Activated CD4-positive, alpha-beta T cell treated with anti-CD3 and anti-CD28 coated beads, Interleukin-2, amount 50 U/mL, for 4 hours (primary cell): ENCODE measurements at regions not wholly inside any gene's neighbourhood (a gene's known extent, or its start where the extent isn't known, plus 50 kb on each side); places are given as distances from the start of the nearest gene placed in this dataset.
A peak's percentile ranks its signal among the peaks of the same experiment; 100 is the strongest.

Experiments used
- DNase-seq, 2 experiments: peaks; one replicate each; pipeline ENCODE4 v3.0.0-alpha.2; 2020

- DNase-seq = no peak
Observed at GRCh38 chr16:11401161-11402050, 56.1 kb downstream of the RMI2 start.

GRCh38 chr16:11402051-11402744 is 56.9 kb downstream of the RMI2 start:
- no peak for DNase-seq

GRCh38 chr16:11402745-11403533 is 57.7 kb downstream of the RMI2 start:
- DNase-seq = no peak

DNA sequence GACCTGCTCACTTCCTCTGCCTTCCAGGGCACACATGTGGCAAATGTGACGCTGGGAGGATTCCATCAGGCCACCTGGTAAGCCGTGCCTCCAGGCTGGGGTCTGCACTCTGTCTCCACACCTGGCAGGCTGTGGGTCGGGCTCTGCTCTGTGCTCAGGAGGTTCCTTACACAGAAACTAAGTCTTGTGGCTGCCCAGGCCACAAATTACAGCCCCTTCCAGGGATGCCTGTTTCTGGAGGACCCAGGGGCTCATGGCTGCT is 58.2 kb downstream of the RMI2 start:
- DNase-seq = no peak

GRCh38 chr16:11403920-11404319 is 58.7 kb downstream of the RMI2 start:
- no peak for DNase-seq

- no peak for DNase-seq
Observed at GRCh38 chr16:11404603-11405002, 59.3 kb downstream of the RMI2 start.

DNA sequence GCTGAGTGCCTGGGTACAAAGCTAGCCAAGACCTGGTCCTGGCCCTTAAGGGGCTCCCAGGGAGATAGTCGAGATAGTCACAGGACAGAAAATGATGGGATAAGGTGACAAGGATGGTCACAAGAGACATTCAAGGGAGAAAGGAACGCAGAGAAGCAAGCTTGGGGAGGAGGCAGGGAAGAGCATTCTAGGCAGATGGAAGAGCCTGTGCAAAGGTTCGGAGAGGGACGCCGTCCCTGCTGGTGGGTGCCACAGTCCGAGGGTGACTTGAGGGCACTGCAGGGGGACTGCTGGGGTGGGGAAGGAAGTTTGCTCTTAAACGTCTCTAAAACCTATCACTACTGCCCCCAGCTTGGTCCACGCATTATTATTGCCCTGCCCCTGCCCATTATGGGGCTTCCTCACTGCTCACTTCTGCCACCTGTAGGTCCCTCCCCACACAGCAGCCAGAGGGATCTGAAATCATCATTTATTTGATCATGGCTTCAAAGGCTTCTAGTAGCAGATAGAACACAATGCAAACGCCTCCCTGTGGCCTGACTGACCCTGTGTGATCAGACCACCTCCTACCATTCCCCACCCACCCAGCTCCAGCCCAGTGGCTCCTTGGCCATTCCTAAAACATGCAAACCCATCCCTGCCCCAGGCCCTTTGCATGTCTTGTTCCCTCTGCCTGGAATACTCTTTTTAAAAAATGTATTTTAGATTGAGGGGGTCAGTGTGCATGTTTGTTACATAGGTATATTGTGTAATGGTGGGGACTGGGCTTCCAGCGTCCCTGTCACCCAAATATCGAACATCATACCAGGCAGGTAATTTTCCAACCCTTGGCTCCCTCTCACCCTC is 60.3 kb downstream of the RMI2 start:
- DNase-seq = peak; percentile 26 to 39

- no peak for DNase-seq
Observed at GRCh38 chr16:11406177-11406560, 60.9 kb downstream of the RMI2 start.

DNA sequence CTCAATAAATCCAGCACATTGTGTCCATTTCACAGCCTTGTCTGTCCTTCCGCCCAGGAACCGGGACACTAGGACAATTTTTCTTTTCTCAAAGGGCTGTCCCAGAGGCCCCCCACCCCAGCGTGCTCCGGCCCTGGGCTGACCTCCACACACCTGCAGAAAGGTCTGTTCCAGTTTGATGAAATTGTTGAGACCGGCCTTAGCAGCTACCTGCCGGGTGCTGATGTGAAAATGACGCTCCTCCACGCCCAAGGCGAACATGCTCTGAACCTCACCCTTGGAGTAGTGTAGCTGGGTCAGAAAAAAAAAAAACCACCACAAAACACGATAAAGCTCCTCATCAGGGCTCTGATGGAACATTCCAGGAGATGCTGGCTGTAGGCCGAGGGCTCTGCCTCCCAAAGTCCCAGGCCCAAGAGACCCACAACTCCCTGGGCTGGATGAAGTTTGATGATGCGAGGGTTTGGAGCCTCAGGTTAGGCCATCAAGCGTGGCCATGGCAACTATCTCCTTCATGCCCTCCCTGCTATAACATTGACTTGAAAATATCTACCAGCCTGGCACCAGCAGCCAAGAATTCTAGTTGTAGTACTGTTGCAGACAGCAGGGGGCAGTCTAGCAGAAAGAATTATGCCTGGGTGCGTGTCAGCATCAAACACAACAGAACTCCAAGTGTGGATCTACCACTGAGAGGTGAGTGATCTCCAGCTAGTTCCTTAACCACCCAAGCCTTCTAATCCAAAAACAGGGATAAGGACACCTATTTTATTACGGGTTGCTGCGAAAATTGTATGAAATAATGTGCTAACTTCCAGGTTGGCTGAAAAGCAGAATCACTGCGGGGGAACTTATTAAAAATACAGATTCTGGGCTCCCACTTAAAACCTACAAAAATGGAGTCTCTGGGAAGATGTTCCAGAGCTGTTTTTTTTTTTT is 62.1 kb downstream of the RMI2 start:
- DNase-seq = peak; percentile 49 to 51

- DNase-seq = no peak
Observed at GRCh38 chr16:11408216-11408615, 63.0 kb downstream of the RMI2 start.

GRCh38 chr16:11409398-11409797 is 64.1 kb downstream of the RMI2 start:
- no peak for DNase-seq

DNA sequence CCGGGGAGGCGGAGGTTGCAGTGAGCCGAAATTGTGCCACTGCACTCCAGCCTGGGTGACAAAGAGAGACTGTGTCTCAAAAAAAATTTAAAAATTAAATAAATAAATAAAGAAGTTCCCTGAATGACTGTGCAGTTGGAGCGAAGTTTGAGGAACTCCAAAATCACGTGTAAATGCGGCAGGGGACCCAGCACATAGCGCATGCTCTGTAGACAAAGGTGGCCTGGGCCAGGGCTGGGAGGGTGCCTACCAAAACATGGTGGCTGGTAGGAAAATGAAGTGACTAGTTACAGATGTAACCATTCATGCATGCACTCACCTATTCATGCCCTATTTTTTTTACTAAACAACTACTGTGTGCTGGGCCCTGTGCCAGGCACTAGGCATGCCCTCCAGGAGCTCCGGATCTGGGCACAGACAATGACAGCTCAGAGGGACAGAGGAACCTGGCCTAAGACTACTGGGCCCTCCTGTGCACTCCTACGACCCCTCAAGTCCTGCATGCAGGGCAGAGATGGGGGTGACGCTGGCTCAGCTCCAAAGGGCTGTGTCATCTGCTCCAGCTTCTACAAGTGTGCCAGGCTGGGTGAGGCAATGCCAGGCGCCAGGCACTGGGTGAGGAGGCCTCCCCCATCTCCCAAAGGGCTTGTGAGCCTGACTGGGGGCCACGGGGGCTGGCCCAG is 65.3 kb downstream of the RMI2 start:
- DNase-seq = no peak

DNA sequence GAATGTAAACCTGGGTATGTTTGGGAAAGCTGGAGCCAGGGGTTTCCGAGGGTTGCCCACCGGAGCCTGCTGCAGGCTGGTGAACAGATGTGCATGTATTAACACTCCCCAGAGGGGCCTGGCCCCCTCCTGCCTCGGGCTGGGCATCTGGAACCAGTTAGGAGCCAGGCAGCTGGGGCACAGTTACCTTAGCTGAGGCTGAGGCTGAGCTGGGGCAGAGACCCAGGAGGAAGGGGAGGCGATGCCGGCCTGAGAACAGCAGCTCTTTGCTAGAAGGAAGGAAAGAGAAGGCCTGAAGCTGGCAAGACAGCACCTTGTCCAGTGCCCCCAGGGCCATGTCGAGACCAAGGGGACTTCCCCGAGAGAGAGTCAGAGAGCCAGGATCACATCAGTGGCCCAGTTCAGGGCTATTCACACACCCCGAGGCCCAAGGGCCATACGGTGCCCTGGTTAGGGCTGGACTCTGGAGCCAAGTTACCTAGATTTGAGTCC is 65.8 kb downstream of the RMI2 start:
- DNase-seq = no peak

GRCh38 chr16:11412175-11412904 is 67.1 kb downstream of the RMI2 start:
- no peak for DNase-seq

DNA sequence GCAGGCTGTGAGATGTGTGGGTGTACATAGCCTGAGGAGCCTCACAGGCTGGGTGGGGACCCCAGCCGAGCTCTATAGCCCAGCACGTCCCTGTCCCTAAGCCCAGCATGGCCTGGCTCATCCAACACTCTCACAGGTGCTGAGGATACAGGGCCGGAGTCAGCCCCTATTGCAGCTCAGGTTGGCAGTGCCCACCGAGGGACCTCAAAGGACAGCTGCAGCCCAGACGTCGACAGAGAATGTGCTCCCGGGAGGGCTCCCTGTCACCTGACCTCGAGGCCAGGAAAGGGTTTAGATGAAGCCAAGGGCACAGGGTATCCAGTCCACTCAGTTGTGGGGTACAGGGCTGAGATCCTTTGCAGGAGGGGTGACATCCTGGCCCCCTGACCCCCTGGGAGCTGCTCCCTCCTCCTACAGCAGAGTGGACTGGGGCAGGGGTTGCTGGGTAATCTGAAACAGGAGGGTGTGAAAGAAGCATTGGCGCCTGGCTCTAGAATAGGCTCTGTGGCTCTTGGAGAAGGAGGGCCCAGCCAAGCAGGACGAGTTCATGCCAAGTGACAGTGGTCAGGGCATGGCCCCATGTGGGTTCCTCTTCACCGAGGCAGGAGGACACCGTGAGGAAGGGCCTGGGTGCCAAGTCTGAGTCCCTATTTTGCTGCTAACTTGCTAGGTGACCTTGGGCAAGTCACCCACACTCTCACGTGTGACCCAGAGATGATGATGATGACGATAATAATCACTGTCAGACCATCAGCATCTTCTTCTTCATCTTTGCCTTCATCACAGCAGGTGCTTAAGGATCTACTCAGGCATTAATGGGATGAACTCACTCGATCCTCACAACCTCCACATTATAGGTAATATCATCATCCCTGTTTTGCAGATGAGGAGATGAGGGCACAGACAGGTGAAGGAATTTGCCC is 68.0 kb downstream of the RMI2 start:
- no peak for DNase-seq

GRCh38 chr16:11413907-11414595 is 68.8 kb downstream of the RMI2 start:
- no peak for DNase-seq

DNA sequence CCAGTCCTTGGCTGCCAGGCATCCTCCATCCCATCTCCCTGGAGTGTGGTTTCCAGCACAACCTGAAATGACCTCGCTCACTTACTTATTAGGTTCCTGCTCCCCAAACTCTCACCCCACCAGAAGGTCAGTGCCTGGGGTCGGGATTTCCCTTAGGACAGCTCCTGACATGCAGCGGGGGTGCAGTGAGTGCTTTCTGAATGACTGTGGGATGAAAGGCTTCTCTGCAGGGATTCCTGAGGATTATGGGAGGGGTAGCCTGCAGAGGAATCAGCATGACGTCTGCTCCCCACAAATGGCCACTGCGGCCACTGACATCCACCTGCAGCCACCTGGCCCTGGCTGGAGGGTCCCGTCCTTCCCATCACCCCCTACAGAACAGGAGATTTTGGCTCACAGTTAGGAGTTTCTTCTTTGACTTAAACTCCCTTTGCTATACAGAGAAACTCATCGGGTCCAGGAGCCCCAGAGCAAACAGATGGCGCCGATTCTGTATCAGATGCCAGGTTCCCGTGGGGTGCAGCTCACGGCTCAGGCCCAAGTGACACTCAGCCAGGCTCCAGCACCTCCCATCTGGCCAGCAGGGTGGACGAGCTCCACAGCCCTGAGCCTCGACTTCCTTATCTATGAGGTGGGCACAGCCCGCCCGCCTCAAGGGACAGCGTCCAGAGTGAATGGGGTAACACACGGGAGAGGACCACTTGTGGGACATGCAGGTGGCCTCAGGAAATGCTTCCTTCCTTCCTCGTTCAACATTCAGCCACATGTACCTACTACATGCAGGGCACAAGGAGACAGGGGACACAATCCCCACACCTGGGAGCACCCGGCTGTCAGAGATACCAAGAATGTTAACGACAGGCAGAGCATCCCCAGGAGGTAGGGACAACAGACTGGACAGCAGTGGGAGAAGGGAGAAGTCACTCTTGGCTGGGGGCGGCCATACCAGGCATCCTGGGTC is 69.8 kb downstream of the RMI2 start:
- DNase-seq = no peak
